ENCODE measurements at regions not wholly inside any gene's neighbourhood (a gene's known extent, or its start where the extent isn't known, plus 50 kb on each side); places are given as distances from the start of the nearest gene placed in this dataset.

GRCh38 chr15:93662162-93662885 lies 569.0 kb upstream of the MCTP2 start:
- TF ChIP-seq FOXP2 (optimal IDR thresholded peaks at IDR 0.05; ENCODE audit: control extremely low read depth, extremely low read length, insufficient read depth), result no peak
- TF ChIP-seq POLR2AphosphoS5 (IDR thresholded peaks at IDR 0.05; ENCODE audit: borderline replicate concordance, low read depth, low read length), result no peak
- Histone ChIP-seq H3K27ac (no peak overlapping the region), H3K9ac (ENCODE audit: insufficient read length) (no peak overlapping the region), H3K36me3 (ENCODE audit: insufficient read depth, low read length) (no peaks in the 10 kb centered on the region), H3K9me3 (ENCODE audit: low read depth, low read length) (no peaks in the 10 kb centered on the region; the same call in 1 of the 2 replicates), H3K4me3 (no peak overlapping the region)
- DNase-seq (ENCODE audit: low read depth, low spot score), result no peak

- TF ChIP-seq EZH2 (IDR thresholded peaks at IDR 0.05), result no peak
- no peak for TF ChIP-seq POLR2AphosphoS5 (IDR thresholded peaks at IDR 0.05; ENCODE audit: borderline replicate concordance, low read depth, low read length)
- Histone ChIP-seq H3K36me3 (ENCODE audit: insufficient read depth, low read length) (no peaks in the 10 kb centered on the region), H3K27ac (no peak overlapping the region), H3K4me3 (no peak overlapping the region), H3K9me3 (ENCODE audit: low read depth, low read length) (no peaks in the 10 kb centered on the region), H3K9ac (ENCODE audit: insufficient read length) (no peak overlapping the region)
- DNase-seq (ENCODE audit: low read depth, low spot score), result no peak
Measured at GRCh38 chr15:93658026-93658816, 569.2 kb upstream of the RGMA start.

GRCh38 chr15:93656041-93656440 lies 567.0 kb upstream of the RGMA start:
- TF ChIP-seq EZH2 (IDR thresholded peaks at IDR 0.05) (no peak), POLR2AphosphoS5 (IDR thresholded peaks at IDR 0.05; ENCODE audit: borderline replicate concordance, low read depth, low read length) (no peak), FOXP2 (optimal IDR thresholded peaks at IDR 0.05; ENCODE audit: control extremely low read depth, extremely low read length, insufficient read depth) (no peak)
- H3K9ac ChIP-seq (ENCODE audit: insufficient read length), result no peak overlapping the region
- no peak overlapping the region for H3K4me3 ChIP-seq
- DNase-seq (ENCODE audit: low read depth, low spot score), result no peak
- no peaks in the 10 kb centered on the region for H3K9me3 ChIP-seq (ENCODE audit: low read depth, low read length)
- H3K27ac ChIP-seq, result no peak overlapping the region
- H3K36me3 ChIP-seq (ENCODE audit: insufficient read depth, low read length), result no peaks in the 10 kb centered on the region

GRCh38 chr15:93649691-93650235 lies 560.8 kb upstream of the RGMA start:
- no peaks in the 10 kb centered on the region for H3K9me3 ChIP-seq (ENCODE audit: low read depth, low read length)
- H3K36me3 ChIP-seq (ENCODE audit: insufficient read depth, low read length), result no peaks in the 10 kb centered on the region
- no peak overlapping the region for H3K27ac ChIP-seq
- H3K9ac ChIP-seq (ENCODE audit: insufficient read length), result no peak overlapping the region
- no peak overlapping the region for H3K4me3 ChIP-seq
- no peak for DNase-seq (ENCODE audit: low read depth, low spot score)
- no peak for TF ChIP-seq EZH2 (IDR thresholded peaks at IDR 0.05)
- TF ChIP-seq POLR2AphosphoS5 (IDR thresholded peaks at IDR 0.05; ENCODE audit: borderline replicate concordance, low read depth, low read length), result no peak
- TF ChIP-seq FOXP2 (optimal IDR thresholded peaks at IDR 0.05; ENCODE audit: control extremely low read depth, extremely low read length, insufficient read depth), result no peak

GRCh38 chr15:93646193-93646592 lies 557.2 kb upstream of the RGMA start:
- Histone ChIP-seq H3K9me3 (ENCODE audit: low read depth, low read length) (no peaks in the 10 kb centered on the region), H3K4me3 (no peak overlapping the region), H3K36me3 (ENCODE audit: insufficient read depth, low read length) (no peaks in the 10 kb centered on the region), H3K27ac (no peak overlapping the region), H3K9ac (ENCODE audit: insufficient read length) (no peak overlapping the region)
- no peak for DNase-seq (ENCODE audit: low read depth, low spot score)
- TF ChIP-seq EZH2 (IDR thresholded peaks at IDR 0.05) (no peak), FOXP2 (optimal IDR thresholded peaks at IDR 0.05; ENCODE audit: control extremely low read depth, extremely low read length, insufficient read depth) (no peak), POLR2AphosphoS5 (IDR thresholded peaks at IDR 0.05; ENCODE audit: borderline replicate concordance, low read depth, low read length) (no peak)

GRCh38 chr15:93645594-93645993 lies 556.6 kb upstream of the RGMA start:
- no peak for DNase-seq (ENCODE audit: low read depth, low spot score)
- Histone ChIP-seq H3K4me3 (no peak overlapping the region), H3K9me3 (ENCODE audit: low read depth, low read length) (no peaks in the 10 kb centered on the region), H3K9ac (ENCODE audit: insufficient read length) (no peak overlapping the region), H3K36me3 (ENCODE audit: insufficient read depth, low read length) (no peaks in the 10 kb centered on the region), H3K27ac (no peak overlapping the region)
- no peak for TF ChIP-seq POLR2AphosphoS5 (IDR thresholded peaks at IDR 0.05; ENCODE audit: borderline replicate concordance, low read depth, low read length)
- TF ChIP-seq EZH2 (IDR thresholded peaks at IDR 0.05), result no peak
- TF ChIP-seq FOXP2 (optimal IDR thresholded peaks at IDR 0.05; ENCODE audit: control extremely low read depth, extremely low read length, insufficient read depth), result no peak

- Histone ChIP-seq H3K9me3 (ENCODE audit: low read depth, low read length) (no peaks in the 10 kb centered on the region), H3K9ac (ENCODE audit: insufficient read length) (no peak overlapping the region), H3K27ac (no peak overlapping the region), H3K4me3 (no peak overlapping the region), H3K36me3 (ENCODE audit: insufficient read depth, low read length) (no peaks in the 10 kb centered on the region)
- no peak for DNase-seq (ENCODE audit: low read depth, low spot score)
- no peak for TF ChIP-seq FOXP2 (optimal IDR thresholded peaks at IDR 0.05; ENCODE audit: control extremely low read depth, extremely low read length, insufficient read depth)
- no peak for TF ChIP-seq EZH2 (IDR thresholded peaks at IDR 0.05)
- TF ChIP-seq POLR2AphosphoS5 (IDR thresholded peaks at IDR 0.05; ENCODE audit: borderline replicate concordance, low read depth, low read length), result no peak
Measured at GRCh38 chr15:93644595-93644994, 555.6 kb upstream of the RGMA start.

GRCh38 chr15:93640411-93640962 lies 551.5 kb upstream of the RGMA start:
- Histone ChIP-seq H3K36me3 (ENCODE audit: insufficient read depth, low read length) (no peaks in the 10 kb centered on the region), H3K9ac (ENCODE audit: insufficient read length) (no peak overlapping the region), H3K9me3 (ENCODE audit: low read depth, low read length) (no peaks in the 10 kb centered on the region), H3K27ac (no peak overlapping the region), H3K4me3 (no peak overlapping the region)
- no peak for TF ChIP-seq FOXP2 (optimal IDR thresholded peaks at IDR 0.05; ENCODE audit: control extremely low read depth, extremely low read length, insufficient read depth)
- no peak for TF ChIP-seq POLR2AphosphoS5 (IDR thresholded peaks at IDR 0.05; ENCODE audit: borderline replicate concordance, low read depth, low read length)
- no peak for TF ChIP-seq EZH2 (IDR thresholded peaks at IDR 0.05)
- DNase-seq (ENCODE audit: low read depth, low spot score), result no peak

All from SK-N-MC (cell line).